Astrocyte of the cerebellum (primary cell): ENCODE measurements at regions not wholly inside any gene's neighbourhood (a gene's known extent, or its start where the extent isn't known, plus 50 kb on each side); places are given as distances from the start of the nearest gene placed in this dataset.

Experiments used
- DNase-seq: peaks from one replicate; pipeline ENCODE4 v3.0.0-alpha.2; 2011; ENCODE audit warnings: low read depth
- H3K4me3 ChIP-seq: 2 replicates; pipeline ENCODE4 v1.5.1; 2011; ENCODE audit warnings: mild to moderate bottlenecking, low read depth, low read length, moderate library complexity
- in situ Hi-C: cut with HindIII; loops from 2 replicates; pipeline ENCODE4 v1.10.0; 2017; ENCODE audit warnings: low sequenced_read_pairs
- TF ChIP-seq, protein P1 (sequence below): IDR thresholded peaks from 2 replicates; pipeline ENCODE4 v1.5.1; 2012; ENCODE audit warnings: low read length, low read depth, moderate library complexity, mild to moderate bottlenecking; ENCODE audit errors: missing control alignments

DNA sequence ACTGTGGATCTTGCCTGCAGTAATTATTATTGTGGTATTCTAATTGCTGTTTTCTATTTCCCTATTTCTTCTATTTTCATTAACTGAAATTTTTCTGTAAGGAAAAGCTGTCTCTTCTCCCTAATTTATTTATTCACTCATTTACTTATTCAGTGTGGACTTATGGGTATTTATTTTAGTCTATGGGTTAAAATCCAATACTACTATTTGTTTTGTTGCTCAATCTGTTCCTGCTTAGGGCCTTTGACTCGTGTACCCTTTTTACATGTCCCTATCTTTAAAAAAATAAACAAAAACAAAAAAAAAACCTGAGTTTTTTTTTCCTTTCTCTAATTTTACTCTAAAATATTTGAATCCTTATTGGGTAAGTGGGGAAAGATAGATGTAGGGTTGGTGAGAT, 166.2 kb upstream of the IVNS1ABP start:
- in situ Hi-C loops: no loop called here
- TF ChIP-seq, protein P1, sequence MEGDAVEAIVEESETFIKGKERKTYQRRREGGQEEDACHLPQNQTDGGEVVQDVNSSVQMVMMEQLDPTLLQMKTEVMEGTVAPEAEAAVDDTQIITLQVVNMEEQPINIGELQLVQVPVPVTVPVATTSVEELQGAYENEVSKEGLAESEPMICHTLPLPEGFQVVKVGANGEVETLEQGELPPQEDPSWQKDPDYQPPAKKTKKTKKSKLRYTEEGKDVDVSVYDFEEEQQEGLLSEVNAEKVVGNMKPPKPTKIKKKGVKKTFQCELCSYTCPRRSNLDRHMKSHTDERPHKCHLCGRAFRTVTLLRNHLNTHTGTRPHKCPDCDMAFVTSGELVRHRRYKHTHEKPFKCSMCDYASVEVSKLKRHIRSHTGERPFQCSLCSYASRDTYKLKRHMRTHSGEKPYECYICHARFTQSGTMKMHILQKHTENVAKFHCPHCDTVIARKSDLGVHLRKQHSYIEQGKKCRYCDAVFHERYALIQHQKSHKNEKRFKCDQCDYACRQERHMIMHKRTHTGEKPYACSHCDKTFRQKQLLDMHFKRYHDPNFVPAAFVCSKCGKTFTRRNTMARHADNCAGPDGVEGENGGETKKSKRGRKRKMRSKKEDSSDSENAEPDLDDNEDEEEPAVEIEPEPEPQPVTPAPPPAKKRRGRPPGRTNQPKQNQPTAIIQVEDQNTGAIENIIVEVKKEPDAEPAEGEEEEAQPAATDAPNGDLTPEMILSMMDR: no peak
- no peak overlapping the region for H3K4me3 ChIP-seq
- DNase-seq: no peak

DNA sequence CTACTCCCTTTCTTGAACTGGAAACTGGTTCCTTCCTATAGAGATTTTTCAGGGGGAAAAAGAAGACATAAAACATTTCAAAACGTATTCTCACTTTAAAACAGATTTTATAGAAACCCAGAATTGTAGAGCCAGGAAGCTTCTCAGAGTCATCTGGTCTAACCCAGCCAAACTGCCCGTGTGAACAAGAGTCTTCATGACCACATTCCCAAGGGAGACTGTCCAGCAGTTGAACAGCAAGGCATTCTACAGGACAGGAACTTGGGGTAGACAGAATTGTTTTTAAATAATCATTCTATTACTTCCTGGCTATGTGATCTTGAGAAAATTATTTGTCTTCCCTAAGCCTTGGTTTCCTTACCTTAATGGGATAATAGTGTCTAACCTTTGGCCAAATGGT, 163.5 kb upstream of the IVNS1ABP start:
- DNase-seq: no peak
- no peak overlapping the region for H3K4me3 ChIP-seq
- in situ Hi-C loops: no loop called here
- TF ChIP-seq, protein P1: no peak

DNA sequence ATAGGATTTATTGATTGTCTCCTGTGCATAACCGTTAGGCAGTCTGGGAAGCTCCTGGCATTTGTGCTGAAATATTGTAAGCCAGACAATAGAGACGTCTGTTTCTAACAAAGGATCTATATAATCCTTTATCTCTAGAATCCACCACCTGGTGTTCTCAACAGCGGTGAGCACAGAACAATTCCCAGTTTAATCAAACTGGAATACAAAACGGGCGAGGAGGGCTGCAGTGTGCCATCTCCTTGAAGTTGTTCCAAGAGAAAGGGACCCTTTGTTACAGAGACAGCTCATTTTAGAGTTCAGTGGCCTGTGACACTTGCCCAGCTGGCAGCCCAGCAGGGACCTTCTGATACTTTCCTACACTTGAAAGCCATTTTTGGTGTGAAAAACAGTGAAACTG, 162.8 kb upstream of the IVNS1ABP start:
- H3K4me3 ChIP-seq: no peak overlapping the region
- in situ Hi-C loops: no loop called here
- TF ChIP-seq, protein P1: no peak
- no peak for DNase-seq

DNA sequence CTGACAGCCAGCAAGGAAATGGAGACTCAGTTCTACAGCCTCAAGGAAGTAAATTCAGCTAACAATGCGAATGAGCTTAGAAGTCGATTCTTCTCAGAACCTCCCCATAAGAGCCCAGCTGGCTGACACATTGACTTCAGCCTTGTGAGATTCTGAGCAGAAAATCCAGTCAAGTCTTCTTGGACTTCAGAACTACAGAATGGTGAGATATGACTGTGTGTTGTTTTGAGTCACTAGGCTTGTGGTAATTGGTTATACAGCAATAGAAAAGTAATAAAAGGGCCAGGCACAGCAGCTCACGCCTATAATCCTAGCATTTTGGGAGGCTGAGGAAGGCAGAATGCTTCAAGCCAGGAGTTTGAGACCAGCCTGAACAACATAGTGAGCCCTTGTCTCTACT, 161.8 kb upstream of the IVNS1ABP start:
- in situ Hi-C loops: no loop called here
- TF ChIP-seq, protein P1: no peak
- DNase-seq: no peak
- H3K4me3 ChIP-seq: no peak overlapping the region

DNA sequence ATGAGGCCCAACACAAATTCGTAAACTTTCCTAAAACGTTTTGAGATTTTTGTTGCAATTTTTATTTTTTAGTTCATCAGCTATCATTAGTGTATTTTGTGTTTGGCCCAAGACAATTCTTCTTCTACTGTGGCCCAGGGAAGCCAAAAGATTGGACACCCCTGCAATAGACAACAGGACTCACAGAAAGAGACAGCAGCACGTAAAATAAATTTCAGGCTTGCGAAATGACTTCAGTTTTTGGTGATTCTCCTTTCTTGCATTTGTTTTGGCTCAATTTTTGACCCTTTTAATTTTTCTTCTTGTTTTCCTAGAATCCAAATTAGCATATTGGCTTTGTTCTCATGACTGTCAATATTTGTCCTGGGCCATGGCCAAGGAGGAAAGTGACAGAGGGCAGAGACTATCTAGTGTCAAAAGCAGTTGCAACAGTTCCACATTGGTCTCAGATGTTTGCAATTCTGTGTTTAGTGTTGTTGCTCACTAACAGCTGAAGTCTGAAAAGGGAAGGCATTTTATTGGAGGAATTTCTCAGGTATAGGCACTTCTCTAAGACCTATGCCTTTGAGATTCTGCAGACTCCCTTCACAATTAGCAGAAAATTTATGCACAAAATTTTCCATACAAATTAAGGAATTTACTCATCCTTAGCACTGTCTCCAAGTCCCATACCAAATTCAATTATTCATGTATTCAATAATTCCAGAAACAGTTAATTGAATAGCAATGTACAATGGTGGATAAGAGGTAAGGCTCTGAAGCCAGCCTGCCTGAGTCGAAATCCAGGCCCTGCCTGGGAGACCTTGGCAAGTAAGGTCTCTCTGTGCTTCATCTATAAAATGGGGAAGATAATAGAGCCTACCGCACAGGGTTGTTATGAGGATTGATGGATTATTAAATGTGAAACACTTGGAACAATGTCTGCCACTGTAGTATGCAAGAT, 160.9 kb upstream of the IVNS1ABP start:
- TF ChIP-seq, protein P1: no peak
- in situ Hi-C loops: no loop called here
- DNase-seq: no peak
- no peak overlapping the region for H3K4me3 ChIP-seq

DNA sequence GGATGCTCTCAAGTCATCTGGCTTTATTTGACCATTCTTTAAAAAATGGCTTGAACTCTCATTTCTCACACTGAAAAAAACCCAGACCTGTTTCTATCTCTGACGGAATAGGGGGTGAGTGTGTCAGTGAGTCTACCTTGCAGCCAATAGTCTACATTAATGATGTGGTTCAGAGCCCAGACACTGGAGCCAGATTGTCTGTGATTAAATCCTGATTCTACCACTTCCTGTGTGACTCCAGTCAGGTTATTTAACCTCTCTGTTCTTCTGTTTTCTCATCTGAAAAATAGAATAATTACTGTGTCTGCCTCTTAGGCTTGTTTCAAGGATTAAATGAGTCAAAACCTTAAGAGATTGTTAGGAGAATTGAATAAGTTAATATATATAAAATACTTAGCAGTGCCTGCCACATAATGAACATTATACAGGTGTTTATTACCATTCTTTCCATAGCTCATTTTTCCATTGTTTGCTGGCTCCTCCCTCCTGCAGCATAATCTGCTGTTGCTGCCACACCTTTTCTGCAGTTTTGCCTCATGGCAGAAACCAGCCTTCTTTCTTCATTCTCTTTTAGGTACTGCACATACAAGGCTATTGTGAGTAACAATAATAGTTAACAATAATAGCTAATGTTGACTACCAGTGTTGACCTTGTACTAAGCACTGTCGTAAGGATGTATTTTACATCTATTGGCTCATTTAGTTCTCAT, 157.6 kb upstream of the IVNS1ABP start:
- in situ Hi-C loops: no loop called here
- DNase-seq: no peak
- TF ChIP-seq, protein P1: no peak
- H3K4me3 ChIP-seq: no peak overlapping the region
